Duodenal mucosa (tissue), 2 donors: ENCODE measurements at regions not wholly inside any gene's neighbourhood (a gene's known extent, or its start where the extent isn't known, plus 50 kb on each side); places are given as distances from the start of the nearest gene placed in this dataset.

ENCODE experiments used
- H3K27ac ChIP-seq: one replicate; pipeline ENCODE4 v1.7.0; 2013; ENCODE audit warnings: low read depth, low read length
- H3K27me3 ChIP-seq, 2 donors: one replicate each; pipeline ENCODE4 v1.7.0; 2013; ENCODE audit warnings: low read length in 2 of 2, control low read depth in 1 of 2; ENCODE audit not compliant: insufficient read depth in 2 of 2, control insufficient read depth in 1 of 2
- H3K36me3 ChIP-seq, 2 donors: one replicate each; pipeline ENCODE4 v1.7.0; 2013; ENCODE audit warnings: low read length in 2 of 2, control low read depth in 1 of 2; ENCODE audit not compliant: insufficient read depth in 2 of 2, control insufficient read depth in 1 of 2
- H3K4me1 ChIP-seq, 2 donors: one replicate each; pipeline ENCODE4 v1.7.0; 2013; ENCODE audit warnings: low read length in 2 of 2, control low read depth in 1 of 2; ENCODE audit not compliant: insufficient read depth in 2 of 2, control insufficient read depth in 1 of 2
- H3K4me3 ChIP-seq, 2 donors: one replicate each; pipeline ENCODE4 v1.7.0; 2013; ENCODE audit warnings: low read length in 2 of 2, low read depth in 1 of 2
- H3K9ac ChIP-seq, 2 donors: one replicate each; pipeline ENCODE4 v1.7.0; 2013; ENCODE audit warnings: low read length in 2 of 2, low read depth in 1 of 2
- H3K9me3 ChIP-seq, 2 donors: one replicate each; pipeline ENCODE4 v1.7.0; 2013; ENCODE audit warnings: low read length in 2 of 2, control low read depth in 1 of 2; ENCODE audit not compliant: control insufficient read depth in 1 of 2

GRCh38 chr5:125175348-125176004, 429.0 kb upstream of the ZNF608 start:
- Histone ChIP-seq H3K9ac (no peak overlapping the region), H3K4me1 (no peaks in the 10 kb centered on the region), H3K27me3 (no peaks in the 10 kb centered on the region), H3K27ac (no peak overlapping the region), H3K36me3 (no peaks in the 10 kb centered on the region), H3K9me3 (no peaks in the 10 kb centered on the region), H3K4me3 (no peak overlapping the region)

- no peaks in the 10 kb centered on the region for H3K27me3 ChIP-seq
- no peak overlapping the region for H3K4me3 ChIP-seq
- no peaks in the 10 kb centered on the region for H3K9me3 ChIP-seq
- H3K4me1 ChIP-seq = no peaks in the 10 kb centered on the region
- H3K27ac ChIP-seq = no peak overlapping the region
- H3K9ac ChIP-seq = no peak overlapping the region
- H3K36me3 ChIP-seq = no peaks in the 10 kb centered on the region
Observed at GRCh38 chr5:125176005-125176390, 429.6 kb upstream of the ZNF608 start.

- Histone ChIP-seq H3K9me3 (no peaks in the 10 kb centered on the region), H3K27me3 (no peaks in the 10 kb centered on the region), H3K36me3 (no peaks in the 10 kb centered on the region), H3K4me3 (no peak overlapping the region), H3K4me1 (no peaks in the 10 kb centered on the region), H3K27ac (no peak overlapping the region), H3K9ac (no peak overlapping the region)
Observed at GRCh38 chr5:125177340-125177739, 430.9 kb upstream of the ZNF608 start.

GRCh38 chr5:125179612-125180011, 433.2 kb upstream of the ZNF608 start:
- Histone ChIP-seq H3K4me3 (no peak overlapping the region), H3K36me3 (no peaks in the 10 kb centered on the region), H3K9ac (no peak overlapping the region), H3K4me1 (no peaks in the 10 kb centered on the region), H3K9me3 (no peaks in the 10 kb centered on the region), H3K27me3 (no peaks in the 10 kb centered on the region), H3K27ac (no peak overlapping the region)

- Histone ChIP-seq H3K4me1 (no peaks in the 10 kb centered on the region), H3K4me3 (no peak overlapping the region), H3K27me3 (no peaks in the 10 kb centered on the region), H3K27ac (no peak overlapping the region), H3K36me3 (no peaks in the 10 kb centered on the region), H3K9me3 (no peaks in the 10 kb centered on the region), H3K9ac (no peak overlapping the region)
Observed at GRCh38 chr5:125180231-125180829, 433.9 kb upstream of the ZNF608 start.

GRCh38 chr5:125181159-125181558, 434.7 kb upstream of the ZNF608 start:
- no peak overlapping the region for H3K4me3 ChIP-seq
- no peaks in the 10 kb centered on the region for H3K9me3 ChIP-seq
- H3K9ac ChIP-seq = no peak overlapping the region
- no peaks in the 10 kb centered on the region for H3K36me3 ChIP-seq
- H3K27ac ChIP-seq = no peak overlapping the region
- H3K4me1 ChIP-seq = no peaks in the 10 kb centered on the region
- H3K27me3 ChIP-seq = no peaks in the 10 kb centered on the region

- no peak overlapping the region for H3K4me3 ChIP-seq
- H3K9ac ChIP-seq = no peak overlapping the region
- no peaks in the 10 kb centered on the region for H3K4me1 ChIP-seq
- H3K27ac ChIP-seq = no peak overlapping the region
- H3K36me3 ChIP-seq = no peaks in the 10 kb centered on the region
- H3K27me3 ChIP-seq = no peaks in the 10 kb centered on the region
- no peaks in the 10 kb centered on the region for H3K9me3 ChIP-seq
Observed at GRCh38 chr5:125181955-125182354, 435.5 kb upstream of the ZNF608 start.

- no peaks in the 10 kb centered on the region for H3K4me1 ChIP-seq
- no peaks in the 10 kb centered on the region for H3K36me3 ChIP-seq
- no peaks in the 10 kb centered on the region for H3K9me3 ChIP-seq
- H3K27me3 ChIP-seq = no peaks in the 10 kb centered on the region
- no peak overlapping the region for H3K4me3 ChIP-seq
- H3K9ac ChIP-seq = no peak overlapping the region
- no peak overlapping the region for H3K27ac ChIP-seq
Observed at GRCh38 chr5:125185740-125186139, 439.3 kb upstream of the ZNF608 start.

- Histone ChIP-seq H3K4me1 (no peaks in the 10 kb centered on the region), H3K27me3 (no peaks in the 10 kb centered on the region), H3K36me3 (no peaks in the 10 kb centered on the region), H3K27ac (no peak overlapping the region), H3K4me3 (no peak overlapping the region), H3K9me3 (no peaks in the 10 kb centered on the region), H3K9ac (no peak overlapping the region)
Observed at GRCh38 chr5:125186911-125187375, 440.5 kb upstream of the ZNF608 start.

GRCh38 chr5:125189531-125189941, 443.1 kb upstream of the ZNF608 start:
- no peaks in the 10 kb centered on the region for H3K9me3 ChIP-seq
- no peaks in the 10 kb centered on the region for H3K4me1 ChIP-seq
- H3K27ac ChIP-seq = no peak overlapping the region
- no peak overlapping the region for H3K4me3 ChIP-seq
- H3K27me3 ChIP-seq = no peaks in the 10 kb centered on the region
- H3K36me3 ChIP-seq = no peaks in the 10 kb centered on the region
- H3K9ac ChIP-seq = no peak overlapping the region
